ENCODE measurements at regions not wholly inside any gene's neighbourhood (a gene's known extent, or its start where the extent isn't known, plus 50 kb on each side); places are given as distances from the start of the nearest gene placed in this dataset. TPM values are rescaled to one million over a fixed set of nuclear protein-coding genes. Genes with fewer than 3 reads are reported as not detected.

- TF ChIP-seq POLR2A (IDR thresholded peaks at IDR 0.05) = no peak
- Histone ChIP-seq H3K27ac (no peak overlapping the region), H3K4me3 (no peak overlapping the region), H3K36me3 (no peaks in the 10 kb centered on the region), H3K9me3 (no peaks in the 10 kb centered on the region), H3K27me3 (no peaks in the 10 kb centered on the region), H3K4me1 (no peaks in the 10 kb centered on the region)
- no peak for DNase-seq
- intact Hi-C loops (cut with DNase I; ENCODE audit: low total_unique reads) = no loop called here
Measured at GRCh38 chr11:13907678-13908077, 54.8 kb upstream of the SPON1 start.

DNA sequence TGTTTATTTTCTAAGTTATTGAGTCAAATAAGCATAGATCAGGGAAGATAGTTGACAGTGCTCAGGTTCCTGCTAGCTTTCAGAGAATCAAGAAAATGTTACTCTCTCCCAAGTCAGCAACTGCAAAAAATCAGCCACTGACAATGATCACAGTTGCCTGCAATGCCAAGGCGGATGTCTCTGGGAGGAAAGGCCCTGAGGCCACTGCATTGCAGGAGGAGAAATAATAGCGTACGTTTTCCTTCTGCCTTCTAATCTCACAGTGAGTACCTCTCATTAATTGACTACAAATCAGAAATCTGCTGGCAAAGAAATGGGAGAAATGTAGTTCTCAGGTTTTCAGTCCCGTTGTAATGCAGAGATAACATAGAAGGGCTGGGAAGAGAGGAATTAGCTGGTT lies 54.0 kb upstream of the SPON1 start:
- no peak overlapping the region for H3K4me3 ChIP-seq
- H3K27ac ChIP-seq = no peak overlapping the region
- no peaks in the 10 kb centered on the region for H3K36me3 ChIP-seq
- intact Hi-C loops (cut with DNase I; ENCODE audit: low total_unique reads) = no loop called here
- DNase-seq = no peak
- no peaks in the 10 kb centered on the region for H3K9me3 ChIP-seq
- no peak for TF ChIP-seq POLR2A (IDR thresholded peaks at IDR 0.05)
- TF ChIP-seq, protein P1, sequence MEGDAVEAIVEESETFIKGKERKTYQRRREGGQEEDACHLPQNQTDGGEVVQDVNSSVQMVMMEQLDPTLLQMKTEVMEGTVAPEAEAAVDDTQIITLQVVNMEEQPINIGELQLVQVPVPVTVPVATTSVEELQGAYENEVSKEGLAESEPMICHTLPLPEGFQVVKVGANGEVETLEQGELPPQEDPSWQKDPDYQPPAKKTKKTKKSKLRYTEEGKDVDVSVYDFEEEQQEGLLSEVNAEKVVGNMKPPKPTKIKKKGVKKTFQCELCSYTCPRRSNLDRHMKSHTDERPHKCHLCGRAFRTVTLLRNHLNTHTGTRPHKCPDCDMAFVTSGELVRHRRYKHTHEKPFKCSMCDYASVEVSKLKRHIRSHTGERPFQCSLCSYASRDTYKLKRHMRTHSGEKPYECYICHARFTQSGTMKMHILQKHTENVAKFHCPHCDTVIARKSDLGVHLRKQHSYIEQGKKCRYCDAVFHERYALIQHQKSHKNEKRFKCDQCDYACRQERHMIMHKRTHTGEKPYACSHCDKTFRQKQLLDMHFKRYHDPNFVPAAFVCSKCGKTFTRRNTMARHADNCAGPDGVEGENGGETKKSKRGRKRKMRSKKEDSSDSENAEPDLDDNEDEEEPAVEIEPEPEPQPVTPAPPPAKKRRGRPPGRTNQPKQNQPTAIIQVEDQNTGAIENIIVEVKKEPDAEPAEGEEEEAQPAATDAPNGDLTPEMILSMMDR (IDR thresholded peaks at IDR 0.05) = no peak
- no peaks in the 10 kb centered on the region for H3K27me3 ChIP-seq
- H3K4me1 ChIP-seq = no peaks in the 10 kb centered on the region

Small RNA genes lying in the stretch of these regions (small RNA-seq; reads per million reads assigned to genes)
- gene RNA5SP331 = not detected

Measured in uterus (tissue), 3 donors.